Natural killer cell (primary cell): ENCODE measurements at regions not wholly inside any gene's neighbourhood (a gene's known extent, or its start where the extent isn't known, plus 50 kb on each side); places are given as distances from the start of the nearest gene placed in this dataset.

ENCODE experiments used
- ATAC-seq, 3 donors: fragments of 150-1000 bp in 2 of 3; fragments of 200-7000 bp in 1 of 3; cut with Tn5 transposase; 1 replicate in 1 of 3; 2 replicates in 2 of 3; pipeline ENCODE4 v1.10.0; 2021; ENCODE audit warnings: mild to moderate bottlenecking in 2 of 3, moderate library complexity in 2 of 3
- DNase-seq, 2 donors: peaks; one replicate each; pipeline versions ENCODE4 v3.0.0 to v3.0.0-alpha.2; 2013 to 2021; ENCODE audit warnings: mixed read lengths in 1 of 2
- H3K27ac ChIP-seq: one replicate; pipeline ENCODE4 v1.5.1; 2013; ENCODE audit warnings: mild to moderate bottlenecking, low read length
- H3K27me3 ChIP-seq: one replicate; pipeline ENCODE4 v1.6.1; 2013; ENCODE audit warnings: low read length; ENCODE audit not compliant: control insufficient read depth, insufficient read depth
- H3K36me3 ChIP-seq: one replicate; pipeline ENCODE4 v1.6.1; 2013; ENCODE audit warnings: low read length; ENCODE audit not compliant: control insufficient read depth, insufficient read depth
- H3K4me1 ChIP-seq: one replicate; pipeline ENCODE4 v1.6.1; 2013; ENCODE audit warnings: low read length; ENCODE audit not compliant: control insufficient read depth, insufficient read depth
- H3K4me3 ChIP-seq: one replicate; pipeline ENCODE4 v1.5.1; 2013; ENCODE audit warnings: low read length
- H3K9me3 ChIP-seq: one replicate; pipeline ENCODE4 v1.6.1; 2013; ENCODE audit warnings: low read length; ENCODE audit not compliant: control insufficient read depth, insufficient read depth
- H3K27ac Mint-ChIP-seq, 2 donors: one replicate each; pipeline ENCODE4 v1.8.0; 2022; ENCODE audit warnings: mild to moderate bottlenecking in 2 of 2, mixed read lengths in 2 of 2, moderate library complexity in 1 of 2
- H3K27me3 Mint-ChIP-seq, 2 donors: one replicate each; pipeline ENCODE4 v1.8.0; 2022; ENCODE audit warnings: low read depth in 2 of 2, mixed read lengths in 2 of 2
- H3K36me3 Mint-ChIP-seq: one replicate; pipeline ENCODE4 v1.8.0; 2022; ENCODE audit warnings: mixed read lengths
- H3K4me1 Mint-ChIP-seq, 2 donors: one replicate each; pipeline ENCODE4 v1.8.0; 2022; ENCODE audit warnings: mixed read lengths in 2 of 2
- H3K4me3 Mint-ChIP-seq: one replicate; pipeline ENCODE4 v1.8.0; 2022; ENCODE audit warnings: mild to moderate bottlenecking, moderate library complexity, mixed read lengths
- H3K9me3 Mint-ChIP-seq, 2 donors: one replicate each; pipeline ENCODE4 v1.8.0; 2022; ENCODE audit warnings: mixed read lengths in 2 of 2
- CTCF ChIP-seq: fragments of 200-600 bp; IDR thresholded peaks from one replicate; pipeline ENCODE4 v1.8.0; 2022; ENCODE audit warnings: antibody characterized with exemption
- WGBS: methylation state at CpG from one replicate; pipeline ENCODE4 v1.1.7; 2013; ENCODE audit warnings: missing lambda C conversion rate; ENCODE audit not compliant: insufficient coverage; 5-methylcytosine and 5-hydroxymethylcytosine counted together
- intact Hi-C: fragments of 100-400 bp; cut with micrococcal nuclease; formaldehyde crosslinking; loops from one replicate; pipeline ENCODE4 v1.14.2; 2022

GRCh38 chrX:124820738-124821137 is 474.4 kb downstream of the SH2D1A start:
- intact Hi-C loops = no loop called here
- H3K27ac ChIP-seq = no peak overlapping the region
- no peaks in the 10 kb centered on the region for H3K9me3 ChIP-seq
- H3K4me3 ChIP-seq = no peak overlapping the region
- no peak overlapping the region for H3K4me3 Mint-ChIP-seq
- peaks cover 0 to 20% of the 10 kb centered on the region in 2 donors for H3K27me3 Mint-ChIP-seq
- H3K36me3 ChIP-seq = no peaks in the 10 kb centered on the region
- H3K4me1 Mint-ChIP-seq = no peaks in the 10 kb centered on the region
- 100% methylated on average over 1 of the region's 1 CpG for WGBS
- no peaks in the 10 kb centered on the region for H3K9me3 Mint-ChIP-seq
- no peak for DNase-seq
- no peaks in the 10 kb centered on the region for H3K36me3 Mint-ChIP-seq
- TF ChIP-seq CTCF = no peak
- H3K4me1 ChIP-seq = no peaks in the 10 kb centered on the region
- no peaks in the 10 kb centered on the region for H3K27me3 ChIP-seq
- H3K27ac Mint-ChIP-seq = no peak overlapping the region
- no peak for ATAC-seq

- H3K4me1 Mint-ChIP-seq = peaks cover 13 to 14% of the 10 kb centered on the region in 2 donors
- peak in 1 of 3 donors; percentile 29 for ATAC-seq
These were observed 481.0 kb downstream of the SH2D1A start for GRCh38 chrX:124827258-124827845.

GRCh38 chrX:124829930-124830329 is 483.6 kb downstream of the SH2D1A start:
- ATAC-seq (peak in 1 of 3 donors; percentile 66), DNase-seq (peak in 1 of 2 donors; percentile 1)
- Histone ChIP-seq H3K4me1 (no peaks in the 10 kb centered on the region), H3K27ac (no peak overlapping the region), H3K36me3 (no peaks in the 10 kb centered on the region), H3K9me3 (no peaks in the 10 kb centered on the region), H3K27me3 (no peaks in the 10 kb centered on the region), H3K4me3 (no peak overlapping the region)
- TF ChIP-seq CTCF = no peak
- Mint-ChIP-seq H3K27me3 (no peaks in the 10 kb centered on the region), H3K4me1 (peaks cover 13 to 14% of the 10 kb centered on the region in 2 donors), H3K36me3 (no peaks in the 10 kb centered on the region), H3K9me3 (no peaks in the 10 kb centered on the region), H3K27ac (peak overlapping the region in 1 of 2 donors; percentile 10), H3K4me3 (no peak overlapping the region)
- 68% methylated on average over 4 of the region's 5 CpGs for WGBS
- intact Hi-C loops = no loop called here

More at GRCh38 chrX:124827258-124827845, 481.0 kb downstream of the SH2D1A start:
- no peak overlapping the region for H3K4me3 ChIP-seq
- WGBS = 80% methylated on average over 5 of the region's 6 CpGs
- Mint-ChIP-seq H3K36me3 (no peaks in the 10 kb centered on the region), H3K27me3 (no peaks in the 10 kb centered on the region), H3K9me3 (no peaks in the 10 kb centered on the region), H3K4me3 (no peak overlapping the region), H3K27ac (no peak overlapping the region)
- H3K27ac ChIP-seq = no peak overlapping the region
- H3K4me1 ChIP-seq = no peaks in the 10 kb centered on the region
- H3K27me3 ChIP-seq = no peaks in the 10 kb centered on the region
- peak in 1 of 2 donors; percentile 5 for DNase-seq
- no peaks in the 10 kb centered on the region for H3K36me3 ChIP-seq
- no peak for TF ChIP-seq CTCF
- intact Hi-C loops = no loop called here
- H3K9me3 ChIP-seq = no peaks in the 10 kb centered on the region

GRCh38 chrX:124836786-124837185 is 482.9 kb upstream of the TEX13C start:
- H3K4me1 ChIP-seq = no peaks in the 10 kb centered on the region
- no peak overlapping the region for H3K27ac Mint-ChIP-seq
- no peaks in the 10 kb centered on the region for H3K27me3 ChIP-seq
- DNase-seq = peak in 1 of 2 donors; percentile 1
- H3K27ac ChIP-seq = no peak overlapping the region
- 100% methylated on average over 1 of the region's 3 CpGs for whole genome bisulfite sequencing
- H3K27me3 Mint-ChIP-seq = no peaks in the 10 kb centered on the region
- intact Hi-C loops = no loop called here
- H3K4me3 ChIP-seq = no peak overlapping the region
- H3K9me3 ChIP-seq = no peaks in the 10 kb centered on the region
- no peak for ATAC-seq
- no peak for TF ChIP-seq CTCF
- no peaks in the 10 kb centered on the region for H3K36me3 ChIP-seq
- no peak overlapping the region for H3K4me3 Mint-ChIP-seq
- H3K36me3 Mint-ChIP-seq = no peaks in the 10 kb centered on the region
- no peaks in the 10 kb centered on the region for H3K4me1 Mint-ChIP-seq
- no peaks in the 10 kb centered on the region for H3K9me3 Mint-ChIP-seq
